ENCODE measurements at regions not wholly inside any gene's neighbourhood (a gene's known extent, or its start where the extent isn't known, plus 50 kb on each side); places are given as distances from the start of the nearest gene placed in this dataset.

DNA sequence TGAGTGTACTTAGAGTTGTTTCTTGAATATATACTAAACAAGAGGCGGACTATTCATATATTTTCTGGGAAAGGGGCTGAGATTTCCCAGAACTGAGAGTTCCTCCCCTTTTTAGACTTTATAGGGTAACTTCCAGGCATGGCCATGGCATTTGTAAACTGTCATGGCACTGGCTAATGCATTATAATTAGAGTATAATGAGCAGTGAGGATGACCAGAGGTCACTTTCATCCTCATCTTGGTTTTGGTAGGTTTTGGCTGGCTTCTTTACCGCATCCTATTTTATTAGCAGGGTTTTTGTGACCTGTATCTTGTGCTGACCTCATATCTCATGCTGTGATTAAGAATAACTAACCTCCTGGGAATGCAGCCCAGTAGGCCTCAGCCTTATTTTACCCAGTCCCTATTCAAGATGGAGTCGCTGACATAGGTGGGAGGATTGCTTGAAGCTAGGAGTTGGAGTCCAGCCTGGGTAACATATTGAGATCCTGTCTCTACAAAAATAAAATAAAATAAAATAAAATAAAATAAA lies 91.4 kb downstream of the MOBP start:
- Mint-ChIP-seq H3K4me1 (ENCODE audit: low read depth, unreplicated experiment) (no peaks in the 10 kb centered on the region), H3K9me3 (ENCODE audit: unreplicated experiment) (no peaks in the 10 kb centered on the region), H3K4me3 (ENCODE audit: unreplicated experiment) (no peak overlapping the region), H3K36me3 (ENCODE audit: insufficient read depth, unreplicated experiment) (no peaks in the 10 kb centered on the region), H3K27ac (ENCODE audit: unreplicated experiment) (no peak overlapping the region), H3K27me3 (ENCODE audit: insufficient read depth, unreplicated experiment) (peaks cover 23% of the 10 kb centered on the region)
- ChIA-PET CTCF (no interaction called here), POLR2A (no interaction called here)
- DNase-seq, result no peak
- BruUV-seq (replicated peaks), result no TSS peak
- Histone ChIP-seq H3K9me3 (no peaks in the 10 kb centered on the region), H3K4me3 (ENCODE audit: low read depth, low read length) (no peak overlapping the region), H3K36me3 (ENCODE audit: control insufficient read depth, insufficient read depth, low read length) (no peaks in the 10 kb centered on the region), H3K4me1 (no peaks in the 10 kb centered on the region), H3K27me3 (replicated peaks; ENCODE audit: control insufficient read depth, insufficient read depth, low read length) (no peaks in the 10 kb centered on the region)
- TF ChIP-seq, protein P1, sequence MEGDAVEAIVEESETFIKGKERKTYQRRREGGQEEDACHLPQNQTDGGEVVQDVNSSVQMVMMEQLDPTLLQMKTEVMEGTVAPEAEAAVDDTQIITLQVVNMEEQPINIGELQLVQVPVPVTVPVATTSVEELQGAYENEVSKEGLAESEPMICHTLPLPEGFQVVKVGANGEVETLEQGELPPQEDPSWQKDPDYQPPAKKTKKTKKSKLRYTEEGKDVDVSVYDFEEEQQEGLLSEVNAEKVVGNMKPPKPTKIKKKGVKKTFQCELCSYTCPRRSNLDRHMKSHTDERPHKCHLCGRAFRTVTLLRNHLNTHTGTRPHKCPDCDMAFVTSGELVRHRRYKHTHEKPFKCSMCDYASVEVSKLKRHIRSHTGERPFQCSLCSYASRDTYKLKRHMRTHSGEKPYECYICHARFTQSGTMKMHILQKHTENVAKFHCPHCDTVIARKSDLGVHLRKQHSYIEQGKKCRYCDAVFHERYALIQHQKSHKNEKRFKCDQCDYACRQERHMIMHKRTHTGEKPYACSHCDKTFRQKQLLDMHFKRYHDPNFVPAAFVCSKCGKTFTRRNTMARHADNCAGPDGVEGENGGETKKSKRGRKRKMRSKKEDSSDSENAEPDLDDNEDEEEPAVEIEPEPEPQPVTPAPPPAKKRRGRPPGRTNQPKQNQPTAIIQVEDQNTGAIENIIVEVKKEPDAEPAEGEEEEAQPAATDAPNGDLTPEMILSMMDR (IDR thresholded peaks at IDR 0.05; ENCODE audit: insufficient read depth in 1 of 2, low read depth in 1 of 2, low read length in 1 of 2, severe bottlenecking in 1 of 2, unreplicated experiment in 1 of 2), result no peak
- intact Hi-C loops (cut with micrococcal nuclease; ENCODE audit: unreplicated experiment), result no loop called here

DNA sequence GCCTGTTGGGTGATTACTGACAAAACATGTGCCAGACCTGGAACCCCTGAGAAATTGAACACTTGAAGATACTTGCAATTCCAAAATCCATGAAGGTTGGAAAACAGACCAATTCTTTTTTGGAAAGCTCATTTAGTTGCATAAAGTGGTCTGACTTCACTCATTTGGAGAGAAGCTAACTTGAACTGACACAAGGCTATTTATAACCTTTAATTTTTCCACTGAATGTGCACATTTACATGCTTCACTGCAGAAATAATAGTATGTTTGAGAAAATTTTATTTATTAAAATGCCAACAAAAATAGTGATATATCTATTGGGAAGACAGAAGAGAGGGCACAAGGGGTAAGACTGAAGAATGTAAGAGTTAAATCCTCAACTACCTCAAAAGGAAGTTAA lies 92.1 kb downstream of the MOBP start:
- Histone ChIP-seq H3K36me3 (ENCODE audit: control insufficient read depth, insufficient read depth, low read length) (no peaks in the 10 kb centered on the region), H3K4me1 (no peaks in the 10 kb centered on the region), H3K4me3 (ENCODE audit: low read depth, low read length) (no peak overlapping the region), H3K27me3 (replicated peaks; ENCODE audit: control insufficient read depth, insufficient read depth, low read length) (no peaks in the 10 kb centered on the region), H3K9me3 (no peaks in the 10 kb centered on the region)
- Mint-ChIP-seq H3K27ac (ENCODE audit: unreplicated experiment) (no peak overlapping the region), H3K4me1 (ENCODE audit: low read depth, unreplicated experiment) (no peaks in the 10 kb centered on the region), H3K4me3 (ENCODE audit: unreplicated experiment) (no peak overlapping the region), H3K27me3 (ENCODE audit: insufficient read depth, unreplicated experiment) (peaks cover 19% of the 10 kb centered on the region), H3K36me3 (ENCODE audit: insufficient read depth, unreplicated experiment) (no peaks in the 10 kb centered on the region), H3K9me3 (ENCODE audit: unreplicated experiment) (no peaks in the 10 kb centered on the region)
- ChIA-PET CTCF (no interaction called here), POLR2A (no interaction called here)
- no TSS peak for BruUV-seq (replicated peaks)
- DNase-seq, result no peak
- TF ChIP-seq, protein P1 (IDR thresholded peaks at IDR 0.05; ENCODE audit: insufficient read depth in 1 of 2, low read depth in 1 of 2, low read length in 1 of 2, severe bottlenecking in 1 of 2, unreplicated experiment in 1 of 2), result no peak
- intact Hi-C loops (cut with micrococcal nuclease; ENCODE audit: unreplicated experiment), result no loop called here

- Histone ChIP-seq H3K4me1 (no peaks in the 10 kb centered on the region), H3K4me3 (ENCODE audit: low read depth, low read length) (no peak overlapping the region), H3K36me3 (ENCODE audit: control insufficient read depth, insufficient read depth, low read length) (no peaks in the 10 kb centered on the region), H3K9me3 (no peaks in the 10 kb centered on the region), H3K27me3 (replicated peaks; ENCODE audit: control insufficient read depth, insufficient read depth, low read length) (no peaks in the 10 kb centered on the region; the same call in 1 of the 2 replicates)
- Mint-ChIP-seq H3K9me3 (ENCODE audit: unreplicated experiment) (no peaks in the 10 kb centered on the region), H3K4me1 (ENCODE audit: low read depth, unreplicated experiment) (no peaks in the 10 kb centered on the region), H3K27ac (ENCODE audit: unreplicated experiment) (no peak overlapping the region), H3K27me3 (ENCODE audit: insufficient read depth, unreplicated experiment) (peaks cover 32% of the 10 kb centered on the region), H3K36me3 (ENCODE audit: insufficient read depth, unreplicated experiment) (no peaks in the 10 kb centered on the region), H3K4me3 (ENCODE audit: unreplicated experiment) (no peak overlapping the region)
- BruUV-seq (replicated peaks), result no TSS peak
- TF ChIP-seq, protein P1 (IDR thresholded peaks at IDR 0.05; ENCODE audit: insufficient read depth in 1 of 2, low read depth in 1 of 2, low read length in 1 of 2, severe bottlenecking in 1 of 2, unreplicated experiment in 1 of 2), result no peak
- POLR2A ChIA-PET, result no interaction called here
- no peak for DNase-seq
- intact Hi-C loops (cut with micrococcal nuclease; ENCODE audit: unreplicated experiment), result no loop called here
- CTCF ChIA-PET, result no interaction called here
These were observed 101.0 kb downstream of the MOBP start for GRCh38 chr3:39568508-39568907.

All from Caco-2 (cell line).